Spleen (tissue), 7 donors: ENCODE measurements at regions not wholly inside any gene's neighbourhood (a gene's known extent, or its start where the extent isn't known, plus 50 kb on each side); places are given as distances from the start of the nearest gene placed in this dataset.

Experiments used
- CTCF ChIP-seq, 11 experiments: fragments of 200-600 bp in 7 of 11; fragments of 450-650 bp in 4 of 11; sonication (generic) in 4 of 11; IDR thresholded peaks in 8 of 11; conservative IDR thresholded peaks in 3 of 11; 1 replicate in 7 of 11; 2 replicates in 4 of 11; pipeline versions ENCODE4 v1.4.0 to v1.8.0; 2016 to 2021; ENCODE audit warnings: antibody characterized with exemption in 11 of 11, inconsistent platforms in 4 of 11, mild to moderate bottlenecking in 1 of 11
- POLR2A ChIP-seq, 3 donors: fragments of 450-650 bp; IDR thresholded peaks; one replicate each; pipeline ENCODE4 v1.5.1; 2017; ENCODE audit warnings: antibody characterized with exemption in 3 of 3, mild to moderate bottlenecking in 1 of 3
- POLR2AphosphoS5 ChIP-seq, 3 donors: sonication (generic); formaldehyde crosslinking; IDR thresholded peaks; one replicate each; pipeline ENCODE4 v1.5.1; 2017; ENCODE audit warnings: antibody characterized with exemption in 3 of 3
- donor health status: DM: no; HTN: no; CAD: no; lungs with moderate emphysema.
- donor health status: DM: no; HTN: no; CAD: no.
- donor health status: DM: no; HTN: no; CAD: no.

GRCh38 chr13:23067129-23067528 is 113.7 kb upstream of the SGCG start:
- TF ChIP-seq CTCF (IDR thresholded peaks at IDR 0.05 in 8 of 11, conservative IDR thresholded peaks at IDR 0.05 in 3 of 11), result no peak
- TF ChIP-seq POLR2A (IDR thresholded peaks at IDR 0.05), result no peak
- TF ChIP-seq POLR2AphosphoS5 (IDR thresholded peaks at IDR 0.05), result no peak
